GM23248 (cell line): ENCODE measurements at regions not wholly inside any gene's neighbourhood (a gene's known extent, or its start where the extent isn't known, plus 50 kb on each side); places are given as distances from the start of the nearest gene placed in this dataset.

Source experiments
- DNase-seq: peaks from one replicate; pipeline ENCODE4 v3.0.0-alpha.2; 2015
- H2AFZ ChIP-seq: fragments of 200-600 bp; sonication (generic); 2 replicates; pipeline ENCODE4 v1.6.1; 2016; ENCODE audit warnings: antibody characterized with exemption
- H3F3A ChIP-seq: fragments of 200-600 bp; sonication (generic); 2 replicates; pipeline ENCODE4 v1.6.1; 2016; ENCODE audit warnings: mild to moderate bottlenecking, antibody characterized with exemption, mixed run types; ENCODE audit not compliant: insufficient read depth
- H3K27ac ChIP-seq: fragments of 200-600 bp; sonication (generic); 2 replicates; pipeline ENCODE4 v1.5.1; 2016; ENCODE audit warnings: mild to moderate bottlenecking
- H3K27me3 ChIP-seq: fragments of 200-600 bp; sonication (generic); replicated peaks from 2 replicates; pipeline ENCODE4 v1.6.1; 2016; ENCODE audit warnings: mild to moderate bottlenecking; ENCODE audit not compliant: insufficient read depth
- H3K36me3 ChIP-seq: fragments of 200-600 bp; sonication (generic); 2 replicates; pipeline ENCODE4 v1.6.1; 2016; ENCODE audit warnings: low read depth, mild to moderate bottlenecking
- H3K4me1 ChIP-seq: fragments of 200-600 bp; sonication (generic); 2 replicates; pipeline ENCODE4 v1.6.1; 2016; ENCODE audit warnings: mild to moderate bottlenecking; ENCODE audit not compliant: insufficient read depth
- H3K4me2 ChIP-seq: fragments of 200-600 bp; sonication (generic); one replicate; pipeline ENCODE4 v1.6.1; 2016; ENCODE audit warnings: mild to moderate bottlenecking; ENCODE audit not compliant: unreplicated experiment
- H3K4me3 ChIP-seq: fragments of 200-600 bp; sonication (generic); 2 replicates; pipeline ENCODE4 v1.5.1; 2016; ENCODE audit warnings: mild to moderate bottlenecking
- H3K79me2 ChIP-seq: fragments of 200-600 bp; sonication (generic); 2 replicates; pipeline ENCODE4 v1.6.1; 2016; ENCODE audit warnings: mild to moderate bottlenecking; ENCODE audit not compliant: insufficient read depth
- H3K9ac ChIP-seq: fragments of 200-600 bp; sonication (generic); 2 replicates; pipeline ENCODE4 v1.6.1; 2016; ENCODE audit warnings: mild to moderate bottlenecking
- H3K9me2 ChIP-seq: fragments of 200-600 bp; sonication (generic); 2 replicates; pipeline ENCODE4 v1.6.1; 2016; ENCODE audit warnings: mixed run types, mild to moderate bottlenecking, moderate library complexity; ENCODE audit not compliant: insufficient read depth
- H3K9me3 ChIP-seq: fragments of 200-600 bp; sonication (generic); one replicate; pipeline ENCODE4 v1.6.1; 2017; ENCODE audit warnings: low read depth
- H4K20me1 ChIP-seq: fragments of 200-600 bp; sonication (generic); 2 replicates; pipeline ENCODE4 v1.6.0; 2016; ENCODE audit not compliant: insufficient read depth
- EZH2 ChIP-seq: fragments of 200-600 bp; sonication (generic); IDR thresholded peaks from 2 replicates; pipeline ENCODE4 v1.6.1; 2018; ENCODE audit warnings: antibody characterized with exemption, mild to moderate bottlenecking; ENCODE audit not compliant: insufficient read depth, poor library complexity, severe bottlenecking
- EZH2phosphoT487 ChIP-seq: fragments of 200-600 bp; sonication (generic); IDR thresholded peaks from 2 replicates; pipeline ENCODE4 v1.6.1; 2018; ENCODE audit warnings: antibody characterized with exemption, moderate library complexity, mild to moderate bottlenecking, low read depth; ENCODE audit not compliant: insufficient read depth
- WGBS, 2 experiments: methylation state at CpG; one replicate each; pipeline ENCODE4 v1.1.6; 2015 to 2017; ENCODE audit warnings: low lambda C conversion rate in 2 of 2, low coverage in 1 of 2; ENCODE audit errors: missing lambda C conversion rate in 2 of 2; 5-methylcytosine and 5-hydroxymethylcytosine counted together
- in situ Hi-C: fragments of 300-500 bp; cut with MboI; formaldehyde crosslinking; loops from 2 replicates; pipeline ENCODE4 v1.15.0; 2020

GRCh38 chr7:59079-60016 lies 133.0 kb upstream of the FAM20C start:
- Histone ChIP-seq H3K36me3 (no peaks in the 10 kb centered on the region), H3K4me2 (no peak overlapping the region), H3K79me2 (no peaks in the 10 kb centered on the region), H3K4me3 (no peak overlapping the region), H3F3A (no peaks in the 10 kb centered on the region), H3K27me3 (no peaks in the 10 kb centered on the region), H4K20me1 (no peaks in the 10 kb centered on the region), H3K9ac (no peak overlapping the region), H3K27ac (no peak overlapping the region), H3K9me3 (no peaks in the 10 kb centered on the region), H3K9me2 (no peaks in the 10 kb centered on the region), H3K4me1 (no peaks in the 10 kb centered on the region), H2AFZ (no peak overlapping the region)
- in situ Hi-C loops: no loop called here
- TF ChIP-seq EZH2phosphoT487: no peak
- TF ChIP-seq EZH2: no peak
- DNase-seq: no peak
- 73 to 79% methylated on average over 15 to 16 of the region's 16 CpGs for WGBS, 2 experiments

GRCh38 chr7:60017-60675 lies 132.2 kb upstream of the FAM20C start:
- no peak overlapping the region for H3K4me3 ChIP-seq
- in situ Hi-C loops: no loop called here
- H3K27me3 ChIP-seq: no peaks in the 10 kb centered on the region
- H3K9me3 ChIP-seq: no peaks in the 10 kb centered on the region
- no peak overlapping the region for H2AFZ ChIP-seq
- 80 to 82% methylated on average over 16 of the region's 16 CpGs for WGBS, 2 experiments
- no peaks in the 10 kb centered on the region for H4K20me1 ChIP-seq
- no peaks in the 10 kb centered on the region for H3K36me3 ChIP-seq
- H3K27ac ChIP-seq: no peak overlapping the region
- no peak for TF ChIP-seq EZH2
- TF ChIP-seq EZH2phosphoT487: no peak
- H3K4me2 ChIP-seq: no peak overlapping the region
- H3F3A ChIP-seq: no peaks in the 10 kb centered on the region
- no peaks in the 10 kb centered on the region for H3K9me2 ChIP-seq
- H3K4me1 ChIP-seq: 0 out of 2 replicates have a peak, but pooled peaks cover 3% of the 10 kb centered on the region
- no peak for DNase-seq
- H3K9ac ChIP-seq: no peak overlapping the region
- H3K79me2 ChIP-seq: no peaks in the 10 kb centered on the region

- in situ Hi-C loops: no loop called here
- H3K4me1 ChIP-seq: 0 out of 2 replicates have a peak, but pooled peaks cover 3% of the 10 kb centered on the region
- H3K27me3 ChIP-seq: no peaks in the 10 kb centered on the region
- no peaks in the 10 kb centered on the region for H3K79me2 ChIP-seq
- H3K9ac ChIP-seq: no peak overlapping the region
- no peak overlapping the region for H2AFZ ChIP-seq
- no peak overlapping the region for H3K4me3 ChIP-seq
- 91 to 92% methylated on average over 8 to 9 of the region's 9 CpGs for WGBS, 2 experiments
- H3K27ac ChIP-seq: no peak overlapping the region
- TF ChIP-seq EZH2phosphoT487 (no peak), EZH2 (no peak)
- no peak overlapping the region for H3K4me2 ChIP-seq
- no peaks in the 10 kb centered on the region for H3K9me2 ChIP-seq
- H3K9me3 ChIP-seq: no peaks in the 10 kb centered on the region
- no peaks in the 10 kb centered on the region for H4K20me1 ChIP-seq
- no peaks in the 10 kb centered on the region for H3K36me3 ChIP-seq
- no peak for DNase-seq
- no peaks in the 10 kb centered on the region for H3F3A ChIP-seq
Measured at GRCh38 chr7:60706-61105, 131.7 kb upstream of the FAM20C start.

DNA sequence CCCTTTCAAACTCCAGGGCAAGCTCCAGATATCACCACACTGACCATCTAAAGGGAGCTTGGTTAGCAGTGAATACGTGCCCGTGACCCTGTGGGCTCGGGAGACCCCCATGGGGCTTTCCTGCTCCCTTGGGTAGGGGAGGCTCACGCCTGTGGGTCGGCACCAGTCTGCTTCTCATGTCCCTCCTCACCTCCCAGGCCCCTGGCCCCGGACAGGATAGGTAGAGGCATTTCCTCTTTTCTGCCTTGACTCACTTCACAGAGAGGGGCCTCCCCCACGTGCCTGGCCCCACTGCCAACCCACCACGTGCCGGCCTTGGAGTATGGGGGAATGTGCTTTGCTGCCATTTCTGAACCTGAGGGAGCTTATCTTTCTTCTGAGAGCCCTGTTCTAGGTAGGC lies 131.3 kb upstream of the FAM20C start:
- Histone ChIP-seq H3K4me3 (no peak overlapping the region), H3K4me2 (no peak overlapping the region), H3K36me3 (no peaks in the 10 kb centered on the region), H4K20me1 (no peaks in the 10 kb centered on the region), H3F3A (no peaks in the 10 kb centered on the region), H3K79me2 (no peaks in the 10 kb centered on the region), H3K27me3 (no peaks in the 10 kb centered on the region), H3K9me3 (no peaks in the 10 kb centered on the region), H2AFZ (no peak overlapping the region), H3K4me1 (0 out of 2 replicates have a peak, but pooled peaks cover 3% of the 10 kb centered on the region), H3K27ac (no peak overlapping the region), H3K9ac (no peak overlapping the region), H3K9me2 (no peaks in the 10 kb centered on the region)
- no peak for DNase-seq
- TF ChIP-seq EZH2phosphoT487 (no peak), EZH2 (no peak)
- 66 to 67% methylated on average over 9 of the region's 9 CpGs for WGBS, 2 experiments
- in situ Hi-C loops: no loop called here
